ENCODE measurements at regions not wholly inside any gene's neighbourhood (a gene's known extent, or its start where the extent isn't known, plus 50 kb on each side); places are given as distances from the start of the nearest gene placed in this dataset.

DNA sequence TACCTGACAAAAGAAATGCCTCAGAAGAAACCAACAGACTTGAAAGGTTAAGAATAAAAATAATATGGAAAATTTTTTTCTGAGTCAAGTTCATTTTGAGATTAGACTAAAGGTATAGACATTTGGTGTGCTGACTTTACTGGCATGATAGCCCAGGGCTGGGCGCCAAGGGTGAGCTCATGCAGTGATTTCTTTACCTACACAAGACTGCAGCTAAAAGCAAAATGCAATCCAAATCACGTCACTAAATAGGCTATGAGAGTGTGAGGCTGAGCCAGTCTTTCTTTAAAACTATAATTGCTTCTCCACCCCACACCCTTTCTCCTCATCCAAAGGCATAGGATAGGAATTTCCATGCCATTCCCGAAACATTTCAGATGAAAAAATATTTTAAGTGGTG lies 196.5 kb downstream of the FAM76B start:
- H3K4me3 ChIP-seq (ENCODE audit: control insufficient read depth, low read depth, low read length): no peak overlapping the region
- no peak for DNase-seq (ENCODE audit: low read depth)
- no peak for TF ChIP-seq CTCF (IDR thresholded peaks at IDR 0.05; ENCODE audit: control insufficient read depth, insufficient read depth, low read depth, low read length, missing control alignments)

DNA sequence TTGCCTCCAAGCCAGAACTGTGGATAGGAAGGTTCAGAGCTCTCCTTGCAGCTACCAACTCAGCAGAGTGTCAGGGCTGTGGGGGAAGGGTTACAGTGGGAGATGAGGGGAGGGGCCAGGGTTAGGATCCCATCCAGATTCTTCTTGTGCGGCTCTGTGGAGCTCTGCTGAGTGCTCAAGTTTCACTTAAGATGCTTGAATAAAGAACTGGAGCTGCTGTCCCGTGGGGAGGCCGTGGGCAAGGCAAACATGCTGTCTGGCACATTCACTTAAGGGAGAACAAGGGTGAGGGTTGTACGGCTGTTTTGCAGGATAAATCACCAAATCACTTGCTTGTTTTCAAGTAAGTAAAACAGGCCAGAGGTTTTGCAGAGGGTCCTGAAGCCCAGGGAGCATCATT lies 197.1 kb downstream of the FAM76B start:
- no peak overlapping the region for H3K4me3 ChIP-seq (ENCODE audit: control insufficient read depth, low read depth, low read length)
- no peak for DNase-seq (ENCODE audit: low read depth)
- TF ChIP-seq CTCF (IDR thresholded peaks at IDR 0.05; ENCODE audit: control insufficient read depth, insufficient read depth, low read depth, low read length, missing control alignments): no peak

DNA sequence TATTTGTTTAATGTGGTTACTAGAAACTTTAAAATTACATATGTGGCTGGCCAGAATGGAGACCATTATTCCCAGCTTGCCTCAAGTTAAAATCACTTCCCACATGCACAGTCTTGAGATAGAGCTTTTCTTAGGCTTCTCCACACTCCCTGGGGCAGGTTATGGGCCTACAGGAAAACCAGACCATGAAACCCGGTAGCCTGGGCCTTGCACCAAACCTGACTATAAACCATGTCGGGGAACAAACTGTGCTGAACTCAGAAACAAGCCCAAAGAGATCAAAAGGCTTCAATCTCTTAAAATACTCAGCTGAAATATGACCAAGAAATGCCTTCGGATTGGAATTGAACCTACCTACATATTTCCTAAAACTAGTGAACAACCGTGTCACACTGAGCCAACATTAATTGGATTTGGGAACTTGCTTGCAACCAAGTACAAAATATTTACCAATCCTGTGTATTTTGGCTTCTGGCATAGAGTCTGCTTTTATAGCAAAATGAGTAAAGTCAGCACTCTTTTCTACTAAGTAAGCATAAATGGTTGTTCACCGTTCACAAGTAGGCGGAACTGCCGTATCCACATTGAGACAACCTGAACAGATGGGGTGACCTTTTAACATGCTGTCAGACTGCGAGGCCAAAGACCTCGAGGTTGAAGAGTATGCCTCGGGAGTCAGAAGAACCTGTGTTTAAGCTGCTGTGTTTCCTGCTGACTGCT lies 199.5 kb downstream of the FAM76B start:
- no peak for TF ChIP-seq CTCF (IDR thresholded peaks at IDR 0.05; ENCODE audit: control insufficient read depth, insufficient read depth, low read depth, low read length, missing control alignments)
- no peak overlapping the region for H3K4me3 ChIP-seq (ENCODE audit: control insufficient read depth, low read depth, low read length)
- DNase-seq (ENCODE audit: low read depth): no peak

DNA sequence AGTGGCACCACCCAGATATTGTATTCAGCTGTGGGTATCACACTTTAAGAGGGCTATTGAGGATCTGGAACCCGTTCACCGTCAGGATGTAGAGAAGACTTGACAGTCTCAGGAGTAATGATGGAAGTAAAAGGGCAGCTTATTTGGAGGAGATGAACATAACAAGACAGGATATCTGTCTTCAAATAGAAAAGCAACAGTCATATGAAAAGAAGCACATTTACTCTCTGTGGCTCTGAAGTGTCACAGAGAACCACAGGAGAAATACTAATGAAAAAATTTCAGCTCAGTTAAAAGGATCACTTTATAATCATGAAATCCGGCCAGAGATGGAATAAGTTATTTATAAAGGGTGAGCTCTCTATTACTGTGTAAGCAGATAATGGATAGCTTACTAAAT lies 200.8 kb downstream of the FAM76B start:
- no peak overlapping the region for H3K4me3 ChIP-seq (ENCODE audit: control insufficient read depth, low read depth, low read length)
- TF ChIP-seq CTCF (IDR thresholded peaks at IDR 0.05; ENCODE audit: control insufficient read depth, insufficient read depth, low read depth, low read length, missing control alignments): no peak
- no peak for DNase-seq (ENCODE audit: low read depth)

DNA sequence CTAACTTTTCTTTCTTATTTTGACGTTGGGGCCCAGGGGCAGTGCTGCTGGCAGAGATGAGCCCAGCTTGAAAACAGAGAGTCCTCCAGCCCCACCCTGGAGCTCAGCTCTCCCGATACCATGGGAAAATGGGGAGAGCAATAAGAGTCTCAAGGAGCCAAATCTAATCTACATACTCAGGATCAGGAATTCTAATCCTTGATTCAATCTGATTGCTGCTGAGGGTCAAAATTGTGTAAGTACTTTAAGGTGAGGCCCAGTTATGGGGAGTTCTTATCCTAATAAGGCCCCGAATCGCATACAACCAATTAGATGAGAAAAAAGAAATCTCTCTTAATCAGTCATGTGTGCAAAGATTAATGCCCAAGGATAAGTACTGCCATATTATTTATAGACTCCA lies 202.9 kb downstream of the FAM76B start:
- no peak for DNase-seq (ENCODE audit: low read depth)
- no peak for TF ChIP-seq CTCF (IDR thresholded peaks at IDR 0.05; ENCODE audit: control insufficient read depth, insufficient read depth, low read depth, low read length, missing control alignments)
- H3K4me3 ChIP-seq (ENCODE audit: control insufficient read depth, low read depth, low read length): no peak overlapping the region

GRCh38 chr11:95586155-95586554 lies 203.4 kb downstream of the FAM76B start:
- H3K4me3 ChIP-seq (ENCODE audit: control insufficient read depth, low read depth, low read length): no peak overlapping the region
- no peak for DNase-seq (ENCODE audit: low read depth)
- no peak for TF ChIP-seq CTCF (IDR thresholded peaks at IDR 0.05; ENCODE audit: control insufficient read depth, insufficient read depth, low read depth, low read length, missing control alignments)

DNA sequence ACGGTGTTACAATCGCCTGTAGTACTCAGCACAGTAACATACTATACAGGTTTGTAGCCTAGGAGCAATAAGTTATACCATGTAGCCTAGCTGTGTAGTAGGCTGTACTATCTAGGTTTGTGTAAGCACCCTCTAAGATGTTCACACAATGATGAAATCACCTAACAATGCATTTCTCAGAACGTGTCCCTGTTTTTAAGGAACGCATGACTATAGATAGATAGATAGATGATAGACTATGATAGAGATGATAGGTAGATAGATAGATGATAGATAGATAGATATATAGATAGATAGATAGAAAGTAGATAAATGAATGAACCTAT lies 203.9 kb downstream of the FAM76B start:
- no peak overlapping the region for H3K4me3 ChIP-seq (ENCODE audit: control insufficient read depth, low read depth, low read length)
- no peak for TF ChIP-seq CTCF (IDR thresholded peaks at IDR 0.05; ENCODE audit: control insufficient read depth, insufficient read depth, low read depth, low read length, missing control alignments)
- DNase-seq (ENCODE audit: low read depth): no peak
